DOHH2 (cell line): ENCODE measurements at regions not wholly inside any gene's neighbourhood (a gene's known extent, or its start where the extent isn't known, plus 50 kb on each side); places are given as distances from the start of the nearest gene placed in this dataset.

Experiments
- CTCF ChIP-seq: fragments of 200-600 bp; sonication (generic); IDR thresholded peaks from one replicate; pipeline ENCODE4 v1.5.1; 2014; ENCODE audit warnings: antibody characterized with exemption, mild to moderate bottlenecking, low read depth, low read length; ENCODE audit not compliant: poor library complexity, severe bottlenecking
- EZH2phosphoT487 ChIP-seq: fragments of 200-600 bp; sonication (generic); IDR thresholded peaks from 2 replicates; pipeline ENCODE4 v1.6.1; 2017; ENCODE audit warnings: borderline replicate concordance, mild to moderate bottlenecking, antibody characterized with exemption, low read length, moderate library complexity, mixed read lengths

GRCh38 chrX:43211570-43211969 lies 433.6 kb upstream of the PPP1R2C start:
- TF ChIP-seq CTCF = no peak
- no peak for TF ChIP-seq EZH2phosphoT487
